H9 (cell line): ENCODE measurements at regions not wholly inside any gene's neighbourhood (a gene's known extent, or its start where the extent isn't known, plus 50 kb on each side); places are given as distances from the start of the nearest gene placed in this dataset.
A peak's percentile ranks its signal among the peaks of the same experiment; 100 is the strongest.

Source experiments
- DNase-seq: peaks from one replicate; pipeline ENCODE4 v3.0.0-alpha.2; 2017
- H2AFZ ChIP-seq: one replicate; pipeline ENCODE4 v1.6.1; 2013; ENCODE audit warnings: mild to moderate bottlenecking, low read length, control low read depth, moderate library complexity
- H2AK5ac ChIP-seq: 2 replicates; pipeline ENCODE4 v1.6.1; 2013; ENCODE audit warnings: low read length, control low read depth, mixed read lengths; ENCODE audit not compliant: insufficient read length
- H2BK120ac ChIP-seq: one replicate; pipeline ENCODE4 v1.6.1; 2013; ENCODE audit warnings: low read depth, mild to moderate bottlenecking, low read length, control low read depth, inconsistent platforms; ENCODE audit not compliant: poor library complexity, severe bottlenecking
- H2BK12ac ChIP-seq: 2 replicates; pipeline ENCODE4 v1.6.1; 2013; ENCODE audit warnings: low read length, control low read depth, mixed read lengths, low read depth; ENCODE audit not compliant: insufficient read length
- H2BK15ac ChIP-seq: 2 replicates; pipeline ENCODE4 v1.6.1; 2013; ENCODE audit warnings: low read depth, low read length, control low read depth
- H2BK20ac ChIP-seq: one replicate; pipeline ENCODE4 v1.6.1; 2013; ENCODE audit warnings: low read depth, mild to moderate bottlenecking, low read length, control low read depth, inconsistent platforms; ENCODE audit not compliant: poor library complexity, severe bottlenecking
- H2BK5ac ChIP-seq: 2 replicates; pipeline ENCODE4 v1.6.1; 2013; ENCODE audit warnings: low read length, control low read depth, mixed read lengths; ENCODE audit not compliant: insufficient read length
- H3K14ac ChIP-seq: 2 replicates; pipeline ENCODE4 v1.6.1; 2013; ENCODE audit warnings: low read length, control low read depth; ENCODE audit not compliant: insufficient read depth
- H3K18ac ChIP-seq: 2 replicates; pipeline ENCODE4 v1.6.1; 2013; ENCODE audit warnings: low read depth, mild to moderate bottlenecking, mixed read lengths, low read length, control low read depth; ENCODE audit not compliant: insufficient read length
- H3K23ac ChIP-seq: 2 replicates; pipeline ENCODE4 v1.6.1; 2013; ENCODE audit warnings: low read length, control low read depth, mixed read lengths, low read depth; ENCODE audit not compliant: insufficient read length
- H3K23me2 ChIP-seq: 2 replicates; pipeline ENCODE4 v1.6.1; 2013; ENCODE audit warnings: low read depth, mild to moderate bottlenecking, mixed read lengths, low read length, control low read depth; ENCODE audit not compliant: insufficient read length, poor library complexity, severe bottlenecking
- H3K27ac ChIP-seq: 2 replicates; pipeline ENCODE4 v1.5.1; 2013; ENCODE audit warnings: low read length, control low read depth, mixed read lengths, low read depth; ENCODE audit not compliant: insufficient read length
- H3K27me3 ChIP-seq: 2 replicates; pipeline ENCODE4 v1.6.1; 2013; ENCODE audit warnings: low read length, control low read depth, inconsistent platforms; ENCODE audit not compliant: insufficient read depth
- H3K4ac ChIP-seq: 2 replicates; pipeline ENCODE4 v1.6.1; 2013; ENCODE audit warnings: low read depth, mild to moderate bottlenecking, control low read depth, inconsistent platforms, low read length, moderate library complexity
- H3K4me1 ChIP-seq: 2 replicates; pipeline ENCODE4 v1.6.1; 2013; ENCODE audit warnings: low read length, control low read depth, inconsistent platforms; ENCODE audit not compliant: insufficient read depth
- H3K4me2 ChIP-seq: 2 replicates; pipeline ENCODE4 v1.6.1; 2013; ENCODE audit warnings: low read length, control low read depth, mixed read lengths; ENCODE audit not compliant: insufficient read length, insufficient read depth
- H3K56ac ChIP-seq: 2 replicates; pipeline ENCODE4 v1.6.1; 2013; ENCODE audit warnings: low read depth, mild to moderate bottlenecking, mixed read lengths, low read length, control low read depth; ENCODE audit not compliant: insufficient read length
- H3K79me1 ChIP-seq: 2 replicates; pipeline ENCODE4 v1.6.1; 2013; ENCODE audit warnings: low read depth, mild to moderate bottlenecking, moderate library complexity, low read length, control low read depth, inconsistent platforms; ENCODE audit not compliant: insufficient read depth, poor library complexity, severe bottlenecking
- H3K79me2 ChIP-seq: 2 replicates; pipeline ENCODE4 v1.6.1; 2013; ENCODE audit warnings: low read length, control low read depth, inconsistent platforms; ENCODE audit not compliant: insufficient read depth
- H3K9ac ChIP-seq: 2 replicates; pipeline ENCODE4 v1.6.1; 2013; ENCODE audit warnings: low read length, control low read depth, mixed read lengths; ENCODE audit not compliant: insufficient read length; ENCODE audit errors: extremely low read depth
- H3K9me3 ChIP-seq: one replicate; pipeline ENCODE4 v1.6.1; 2013; ENCODE audit warnings: low read depth, low read length, inconsistent platforms; ENCODE audit not compliant: control insufficient read depth
- H3T11ph ChIP-seq: one replicate; pipeline ENCODE4 v1.6.1; 2013; ENCODE audit warnings: mild to moderate bottlenecking, low read length, control low read depth, inconsistent platforms
- H4K20me1 ChIP-seq: one replicate; pipeline ENCODE4 v1.6.1; 2013; ENCODE audit not compliant: control insufficient read depth, insufficient read length, insufficient read depth
- H4K5ac ChIP-seq: 2 replicates; pipeline ENCODE4 v1.6.1; 2013; ENCODE audit warnings: low read depth, mild to moderate bottlenecking, mixed read lengths, low read length, control low read depth; ENCODE audit not compliant: insufficient read length
- H4K8ac ChIP-seq: replicated peaks from 2 replicates; pipeline ENCODE4 v1.6.1; 2013; ENCODE audit warnings: low read length, control low read depth, mixed read lengths, low read depth; ENCODE audit not compliant: insufficient read length
- H4K91ac ChIP-seq: 2 replicates; pipeline ENCODE4 v1.6.1; 2013; ENCODE audit warnings: low read depth, mild to moderate bottlenecking, moderate library complexity, mixed read lengths, low read length, control low read depth; ENCODE audit not compliant: insufficient read length
- H3K27ac Mint-ChIP-seq, 3 experiments: 2 replicates in 2 of 3; 3 replicates in 1 of 3; pipeline ENCODE4 v1.8.0; 2020 to 2021; ENCODE audit warnings: mixed read lengths in 3 of 3, mild to moderate bottlenecking in 1 of 3, moderate library complexity in 1 of 3
- H3K27me3 Mint-ChIP-seq: 2 replicates; pipeline ENCODE4 v1.8.0; 2021; ENCODE audit warnings: low read depth, mild to moderate bottlenecking, moderate library complexity, mixed read lengths
- H3K36me3 Mint-ChIP-seq, 3 experiments: 2 replicates in 2 of 3; 3 replicates in 1 of 3; pipeline ENCODE4 v1.8.0; 2020 to 2021; ENCODE audit warnings: low read depth in 3 of 3, mixed read lengths in 3 of 3; ENCODE audit not compliant: insufficient read depth in 1 of 3
- H3K4me1 Mint-ChIP-seq, 2 experiments: 2 replicates each; pipeline ENCODE4 v1.8.0; 2020; ENCODE audit warnings: mixed read lengths in 2 of 2
- H3K4me3 Mint-ChIP-seq, 2 experiments: 2 replicates in 1 of 2; 3 replicates in 1 of 2; pipeline ENCODE4 v1.8.0; 2020 to 2021; ENCODE audit warnings: mild to moderate bottlenecking in 2 of 2, mixed read lengths in 2 of 2, moderate library complexity in 1 of 2
- H3K9me3 Mint-ChIP-seq, 2 experiments: 2 replicates in 1 of 2; 3 replicates in 1 of 2; pipeline ENCODE4 v1.8.0; 2020; ENCODE audit warnings: mild to moderate bottlenecking in 2 of 2, mixed read lengths in 2 of 2, moderate library complexity in 1 of 2
- CTCF ChIP-seq: fragments of 200-600 bp; sonication (generic); conservative IDR thresholded peaks from 3 replicates; pipeline ENCODE4 v1.8.0; 2021; ENCODE audit warnings: antibody characterized with exemption, mild to moderate bottlenecking
- WGBS: extraction: QIAGEN DNeasy Blood & Tissue Kit; methylation state at CpG from one replicate; pipeline ENCODE4 v1.1.7; 2013; ENCODE audit warnings: missing lambda C conversion rate, low lambda C conversion rate, mixed read lengths; ENCODE audit not compliant: insufficient read length; ENCODE audit errors: extremely low coverage; 5-methylcytosine and 5-hydroxymethylcytosine counted together

DNA sequence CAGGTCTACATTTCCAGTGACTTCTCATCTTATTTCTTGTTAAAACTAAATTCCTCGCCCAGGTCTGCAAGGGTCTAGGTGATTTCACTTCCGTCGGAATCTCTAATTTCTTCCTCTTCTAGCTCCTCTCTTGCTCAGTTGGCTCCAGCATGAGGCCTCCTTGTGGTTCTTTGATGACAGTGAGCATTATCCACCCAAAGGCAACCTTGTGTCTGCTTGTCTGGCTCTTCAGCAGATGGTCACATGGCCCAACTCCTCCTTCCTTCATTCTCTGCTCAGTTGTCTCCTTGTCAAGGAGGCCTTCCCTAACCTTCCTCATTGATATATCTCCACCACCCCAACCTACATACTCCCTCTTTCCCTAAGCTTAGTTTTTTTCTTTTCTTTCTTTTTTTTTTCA lies 1391.4 kb downstream of the EFNB2 start:
- WGBS = no CpG with 5 or more reads among the region's 3 CpGs
- Histone ChIP-seq H3K4me2 (no peak overlapping the region), H2AFZ (no peak overlapping the region), H3K4ac (no peak overlapping the region), H3K23ac (no peak overlapping the region), H3K9me3 (no peaks in the 10 kb centered on the region), H4K20me1 (no peaks in the 10 kb centered on the region), H3K23me2 (no peaks in the 10 kb centered on the region), H3K56ac (no peak overlapping the region), H3K14ac (no peak overlapping the region), H2BK120ac (no peak overlapping the region), H3K18ac (no peak overlapping the region), H2AK5ac (no peak overlapping the region), H3K9ac (no peak overlapping the region), H4K8ac (no peak overlapping the region), H3K27ac (no peak overlapping the region), H3K27me3 (no peaks in the 10 kb centered on the region), H4K91ac (no peak overlapping the region), H3K79me1 (no peaks in the 10 kb centered on the region), H2BK20ac (no peak overlapping the region), H4K5ac (no peak overlapping the region), H3K4me1 (peaks cover 3% of the 10 kb centered on the region; the same call in 1 of the 2 replicates), H3T11ph (no peak overlapping the region), H3K79me2 (no peaks in the 10 kb centered on the region), H2BK5ac (no peak overlapping the region), H2BK12ac (no peak overlapping the region), H2BK15ac (no peak overlapping the region)
- no peaks in the 10 kb centered on the region for H3K9me3 Mint-ChIP-seq
- no peaks in the 10 kb centered on the region for H3K36me3 Mint-ChIP-seq
- H3K27ac Mint-ChIP-seq = no peak overlapping the region
- DNase-seq = no peak
- peaks cover 2 to 4% of the 10 kb centered on the region in 2 experiments; a peak in 1 of 4 replicates for H3K4me1 Mint-ChIP-seq
- peak; percentile 34; the same call in 1 of the 3 replicates for TF ChIP-seq CTCF
- no peaks in the 10 kb centered on the region for H3K27me3 Mint-ChIP-seq
- H3K4me3 Mint-ChIP-seq = no peak overlapping the region
